CD14-positive monocyte (primary cell): ENCODE measurements at regions not wholly inside any gene's neighbourhood (a gene's known extent, or its start where the extent isn't known, plus 50 kb on each side); places are given as distances from the start of the nearest gene placed in this dataset.

ENCODE experiments used
- DNase-seq, 3 donors: peaks; one replicate each; pipeline ENCODE4 v3.0.0-alpha.2; 2011 to 2022
- H2AFZ ChIP-seq: 2 replicates; pipeline ENCODE4 v1.6.0; 2012; ENCODE audit warnings: mild to moderate bottlenecking, low read depth, low read length, inconsistent platforms; ENCODE audit not compliant: insufficient read depth, poor library complexity, severe bottlenecking
- H3K27ac ChIP-seq, 2 donors: 1 replicate in 1 of 2; 2 replicates in 1 of 2; pipeline ENCODE4 v1.5.1; 2012 to 2013; ENCODE audit warnings: low read length in 2 of 2, control low read depth in 1 of 2, inconsistent platforms in 1 of 2, low read depth in 1 of 2, mild to moderate bottlenecking in 1 of 2
- H3K27me3 ChIP-seq, 2 donors: one replicate each; pipeline versions ENCODE4 v1.6.0 to v1.6.1; 2011 to 2013; ENCODE audit warnings: low read length in 2 of 2; ENCODE audit not compliant: control insufficient read depth in 2 of 2, insufficient read depth in 2 of 2
- H3K36me3 ChIP-seq, 2 donors: replicated peaks in 1 of 2; 1 replicate in 1 of 2; 2 replicates in 1 of 2; pipeline versions ENCODE4 v1.5.1 to v1.6.1; 2012 to 2013; ENCODE audit warnings: low read length in 2 of 2, control low read depth in 1 of 2, inconsistent platforms in 1 of 2, mild to moderate bottlenecking in 1 of 2; ENCODE audit not compliant: insufficient read depth in 2 of 2, control insufficient read depth in 1 of 2
- H3K4me1 ChIP-seq, 2 donors: 1 replicate in 1 of 2; 2 replicates in 1 of 2; pipeline versions ENCODE4 v1.5.1 to v1.6.1; 2012 to 2013; ENCODE audit warnings: low read length in 2 of 2, control low read depth in 1 of 2, inconsistent platforms in 1 of 2, mild to moderate bottlenecking in 1 of 2, moderate library complexity in 1 of 2; ENCODE audit not compliant: insufficient read depth in 2 of 2, control insufficient read depth in 1 of 2
- H3K4me2 ChIP-seq: replicated peaks from 2 replicates; pipeline ENCODE3; 2012; ENCODE audit warnings: low read length, moderate library complexity, mild to moderate bottlenecking; ENCODE audit not compliant: poor library complexity, severe bottlenecking; ENCODE audit errors: extremely low read depth
- H3K4me3 ChIP-seq, 3 experiments: fragments of 200-600 bp in 1 of 3; sonication (generic) in 1 of 3; replicated peaks in 1 of 3; 1 replicate in 2 of 3; 2 replicates in 1 of 3; pipeline ENCODE4 v1.5.1; 2011 to 2013; ENCODE audit warnings: low read length in 3 of 3, mild to moderate bottlenecking in 3 of 3, control low read depth in 2 of 3, low read depth in 2 of 3, inconsistent platforms in 1 of 3, moderate library complexity in 1 of 3
- H3K79me2 ChIP-seq: 2 replicates; pipeline ENCODE4 v1.6.0; 2012; ENCODE audit warnings: mild to moderate bottlenecking, control low read depth, inconsistent platforms, low read length, moderate library complexity; ENCODE audit not compliant: insufficient read depth
- H3K9ac ChIP-seq: 2 replicates; pipeline ENCODE4 v1.6.0; 2017; ENCODE audit warnings: low read length, mild to moderate bottlenecking; ENCODE audit not compliant: insufficient read depth, poor library complexity, severe bottlenecking
- H3K9me3 ChIP-seq, 2 donors: replicated peaks in 1 of 2; 1 replicate in 1 of 2; 2 replicates in 1 of 2; pipeline versions ENCODE4 v1.5.1 to v1.6.1; 2012 to 2013; ENCODE audit warnings: low read length in 2 of 2, control low read depth in 1 of 2; ENCODE audit not compliant: control insufficient read depth in 1 of 2, insufficient read depth in 1 of 2
- H4K20me1 ChIP-seq: 2 replicates; pipeline ENCODE4 v1.6.0; 2012; ENCODE audit warnings: mild to moderate bottlenecking, low read length, control low read depth, moderate library complexity; ENCODE audit not compliant: insufficient read depth
- H3K27ac Mint-ChIP-seq, 7 donors: one replicate each; pipeline ENCODE4 v1.8.0; 2020; ENCODE audit warnings: mild to moderate bottlenecking in 7 of 7, mixed read lengths in 7 of 7, moderate library complexity in 6 of 7, inconsistent platforms in 2 of 7
- H3K27me3 Mint-ChIP-seq, 3 donors: one replicate each; pipeline ENCODE4 v1.8.0; 2021 to 2022; ENCODE audit warnings: low read depth in 3 of 3, mild to moderate bottlenecking in 3 of 3, mixed read lengths in 3 of 3, moderate library complexity in 3 of 3, inconsistent platforms in 1 of 3
- H3K36me3 Mint-ChIP-seq, 2 donors: one replicate each; pipeline ENCODE4 v1.8.0; 2020; ENCODE audit warnings: mixed read lengths in 2 of 2, inconsistent platforms in 1 of 2, mild to moderate bottlenecking in 1 of 2
- H3K4me1 Mint-ChIP-seq: one replicate; pipeline ENCODE4 v1.8.0; 2020; ENCODE audit warnings: mild to moderate bottlenecking, mixed read lengths
- H3K4me3 Mint-ChIP-seq, 2 donors: one replicate each; pipeline ENCODE4 v1.8.0; 2020; ENCODE audit warnings: mild to moderate bottlenecking in 2 of 2, mixed read lengths in 2 of 2, moderate library complexity in 1 of 2
- H3K9me3 Mint-ChIP-seq, 7 donors: one replicate each; pipeline ENCODE4 v1.8.0; 2020 to 2022; ENCODE audit warnings: mixed read lengths in 7 of 7, mild to moderate bottlenecking in 6 of 7, moderate library complexity in 6 of 7, inconsistent platforms in 2 of 7
- WGBS: methylation state at CpG from one replicate; pipeline ENCODE4 v1.1.5; 2013; ENCODE audit warnings: missing lambda C conversion rate; ENCODE audit not compliant: insufficient coverage; 5-methylcytosine and 5-hydroxymethylcytosine counted together
- intact Hi-C, 2 donors: fragments of 100-400 bp; cut with micrococcal nuclease; formaldehyde crosslinking; loops; one replicate each; pipeline versions ENCODE4 v1.15.0 to v1.15.1; 2023
- TF ChIP-seq, protein P1 (sequence below): fragments of 200-600 bp; IDR thresholded peaks from one replicate; pipeline ENCODE4 v1.8.0; 2022; ENCODE audit warnings: antibody characterized with exemption, mild to moderate bottlenecking

DNA sequence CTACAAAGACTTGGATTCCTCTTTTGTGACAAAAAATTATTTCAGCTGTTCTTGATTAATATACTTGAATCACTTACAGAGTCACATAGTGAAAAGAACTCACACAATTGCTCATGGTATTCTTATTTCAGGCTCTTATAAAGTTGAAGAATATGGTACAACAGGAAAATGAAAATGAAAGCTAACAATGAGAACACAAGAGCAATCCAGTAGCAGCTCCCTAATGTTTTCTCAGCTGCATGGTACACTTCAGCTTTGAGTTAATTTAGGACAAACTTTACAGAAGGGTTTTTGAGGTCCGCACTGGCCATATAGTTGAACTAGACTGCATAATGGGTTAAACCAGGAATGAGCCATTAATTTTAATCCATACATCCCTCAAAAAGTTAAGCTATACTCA, 1261.8 kb downstream of the SLITRK5 start:
- TF ChIP-seq, protein P1, sequence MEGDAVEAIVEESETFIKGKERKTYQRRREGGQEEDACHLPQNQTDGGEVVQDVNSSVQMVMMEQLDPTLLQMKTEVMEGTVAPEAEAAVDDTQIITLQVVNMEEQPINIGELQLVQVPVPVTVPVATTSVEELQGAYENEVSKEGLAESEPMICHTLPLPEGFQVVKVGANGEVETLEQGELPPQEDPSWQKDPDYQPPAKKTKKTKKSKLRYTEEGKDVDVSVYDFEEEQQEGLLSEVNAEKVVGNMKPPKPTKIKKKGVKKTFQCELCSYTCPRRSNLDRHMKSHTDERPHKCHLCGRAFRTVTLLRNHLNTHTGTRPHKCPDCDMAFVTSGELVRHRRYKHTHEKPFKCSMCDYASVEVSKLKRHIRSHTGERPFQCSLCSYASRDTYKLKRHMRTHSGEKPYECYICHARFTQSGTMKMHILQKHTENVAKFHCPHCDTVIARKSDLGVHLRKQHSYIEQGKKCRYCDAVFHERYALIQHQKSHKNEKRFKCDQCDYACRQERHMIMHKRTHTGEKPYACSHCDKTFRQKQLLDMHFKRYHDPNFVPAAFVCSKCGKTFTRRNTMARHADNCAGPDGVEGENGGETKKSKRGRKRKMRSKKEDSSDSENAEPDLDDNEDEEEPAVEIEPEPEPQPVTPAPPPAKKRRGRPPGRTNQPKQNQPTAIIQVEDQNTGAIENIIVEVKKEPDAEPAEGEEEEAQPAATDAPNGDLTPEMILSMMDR, result no peak
- Histone ChIP-seq H3K27ac (no peak overlapping the region), H3K27me3 (no peaks in the 10 kb centered on the region), H3K4me1 (no peaks in the 10 kb centered on the region), H4K20me1 (no peaks in the 10 kb centered on the region), H2AFZ (no peak overlapping the region), H3K4me2 (no peak overlapping the region), H3K9ac (no peak overlapping the region), H3K36me3 (no peaks in the 10 kb centered on the region), H3K9me3 (no peaks in the 10 kb centered on the region), H3K4me3 (no peak overlapping the region), H3K79me2 (no peaks in the 10 kb centered on the region)
- Mint-ChIP-seq H3K27me3 (no peaks in the 10 kb centered on the region), H3K27ac (no peak overlapping the region), H3K9me3 (peaks cover 0 to 6% (median 0%) of the 10 kb centered on the region in 7 donors), H3K4me1 (peaks cover 2% of the 10 kb centered on the region), H3K4me3 (no peak overlapping the region), H3K36me3 (no peaks in the 10 kb centered on the region)
- WGBS, result no CpG with 5 or more reads among the region's 1 CpG
- intact Hi-C loops, result no loop called here
- no peak for DNase-seq

- H3K4me1 Mint-ChIP-seq, result peaks cover 7% of the 10 kb centered on the region
- no peaks in the 10 kb centered on the region for H3K4me1 ChIP-seq
- no peaks in the 10 kb centered on the region for H3K36me3 Mint-ChIP-seq
- no peak overlapping the region for H3K4me2 ChIP-seq
- peaks cover 0 to 7% (median 0%) of the 10 kb centered on the region in 7 donors for H3K9me3 Mint-ChIP-seq
- no peaks in the 10 kb centered on the region for H3K27me3 ChIP-seq
- no peaks in the 10 kb centered on the region for H3K36me3 ChIP-seq
- no peak overlapping the region for H3K4me3 Mint-ChIP-seq
- no peak overlapping the region for H3K27ac Mint-ChIP-seq
- H3K9me3 ChIP-seq, result no peaks in the 10 kb centered on the region
- no peaks in the 10 kb centered on the region for H3K27me3 Mint-ChIP-seq
- intact Hi-C loops, result no loop called here
- no peak overlapping the region for H3K4me3 ChIP-seq
- no peaks in the 10 kb centered on the region for H3K79me2 ChIP-seq
- TF ChIP-seq, protein P1, result no peak
- WGBS, result no CpG with 5 or more reads among the region's 3 CpGs
- H3K9ac ChIP-seq, result no peak overlapping the region
- no peak for DNase-seq
- H4K20me1 ChIP-seq, result no peaks in the 10 kb centered on the region
- no peak overlapping the region for H3K27ac ChIP-seq
- no peak overlapping the region for H2AFZ ChIP-seq
Observed at GRCh38 chr13:88937384-88937783, 1266.2 kb downstream of the SLITRK5 start.
